Panc1 (cell line): ENCODE measurements at regions not wholly inside any gene's neighbourhood (a gene's known extent, or its start where the extent isn't known, plus 50 kb on each side); places are given as distances from the start of the nearest gene placed in this dataset.

Experiments
- ATAC-seq: fragments of 200-7000 bp; cut with Tn5 transposase; 2 replicates; pipeline ENCODE4 v1.9.1; 2020; ENCODE audit warnings: mild to moderate bottlenecking, moderate library complexity
- BruUV-seq: library from RNA; stranded (reverse); fragments of 400-500 nt; replicated peaks from 2 replicates; lab custom pipeline; 2021; lab: Mats Ljungman, UMichigan
- CTCF ChIA-PET: fragments of 300-600 bp; sonication (Branson Sonifier 250); formaldehyde crosslinking; loops from one replicate; lab custom pipeline; 2022; ENCODE audit warnings: antibody characterized with exemption; lab: Charles Lee
- POLR2A ChIA-PET: fragments of 300-600 bp; sonication (Branson Sonifier 250); formaldehyde crosslinking; loops from one replicate; lab custom pipeline; 2022; ENCODE audit warnings: antibody characterized with exemption; lab: Charles Lee
- DNase-seq: peaks from one replicate; pipeline ENCODE4 v3.0.0-alpha.2; 2010; ENCODE audit warnings: low read depth, low spot score
- H3K27ac ChIP-seq: 2 replicates; pipeline ENCODE4 v1.5.1; 2011; ENCODE audit warnings: mild to moderate bottlenecking, low read length, inconsistent platforms
- H3K27me3 ChIP-seq: fragments of 200-500 bp; sonication (Bioruptor generic); 2 replicates; pipeline ENCODE4 v1.6.0; 2014; ENCODE audit warnings: low read length, inconsistent platforms; ENCODE audit not compliant: control insufficient read depth, insufficient read depth
- H3K36me3 ChIP-seq: fragments of 200-500 bp; sonication (Bioruptor generic); 2 replicates; pipeline ENCODE4 v1.5.1; 2014; ENCODE audit warnings: inconsistent platforms, mild to moderate bottlenecking, low read length, moderate library complexity; ENCODE audit not compliant: control insufficient read depth, insufficient read depth
- H3K4me1 ChIP-seq: 2 replicates; pipeline ENCODE4 v1.5.1; 2011; ENCODE audit warnings: inconsistent platforms, mild to moderate bottlenecking, low read length, moderate library complexity; ENCODE audit not compliant: control insufficient read depth, insufficient read depth
- H3K4me3 ChIP-seq, 2 experiments: 2 replicates each; pipeline ENCODE4 v1.5.1; 2011 to 2012; ENCODE audit warnings: low read depth in 2 of 2, low read length in 2 of 2, mild to moderate bottlenecking in 2 of 2, inconsistent platforms in 1 of 2, moderate library complexity in 1 of 2
- H3K9me3 ChIP-seq: fragments of 200-500 bp; sonication (Bioruptor generic); 2 replicates; pipeline ENCODE4 v1.5.1; 2014; ENCODE audit warnings: low read depth, mild to moderate bottlenecking, inconsistent platforms, low read length, moderate library complexity; ENCODE audit not compliant: control insufficient read depth, insufficient read depth
- POLR2AphosphoS5 ChIP-seq: IDR thresholded peaks from 2 replicates; pipeline ENCODE4 v1.6.1; 2012; ENCODE audit warnings: mild to moderate bottlenecking, low read depth, low read length, moderate library complexity
- SIN3A ChIP-seq: IDR thresholded peaks from 2 replicates; pipeline ENCODE4 v1.6.1; 2012; ENCODE audit warnings: low read depth, mild to moderate bottlenecking, low read length, moderate library complexity, borderline replicate concordance; ENCODE audit not compliant: insufficient read depth
- TCF7L2 ChIP-seq: IDR thresholded peaks from 2 replicates; pipeline ENCODE4 v1.6.1; 2011; ENCODE audit warnings: mild to moderate bottlenecking, low read depth, low read length, inconsistent platforms
- in situ Hi-C: cut with HindIII; loops from 2 replicates; pipeline ENCODE4 v1.10.0; 2016; ENCODE audit warnings: low sequenced_read_pairs, low pct_unique_long_range_greater_than_20kb
- intact Hi-C: fragments of 100-400 bp; cut with micrococcal nuclease; formaldehyde crosslinking; loops from one replicate; pipeline ENCODE4 v1.10.0; 2022; ENCODE audit not compliant: unreplicated experiment
- TF ChIP-seq, protein P1 (sequence below), 2 experiments: IDR thresholded peaks; 2 replicates each; pipeline ENCODE4 v1.6.1; 2011 to 2012; ENCODE audit warnings: low read depth in 2 of 2, control low read depth in 1 of 2, low read length in 1 of 2, mild to moderate bottlenecking in 1 of 2, moderate library complexity in 1 of 2; ENCODE audit not compliant: insufficient read depth in 1 of 2
- TF ChIP-seq, protein P2 (sequence below): fragments of 450-650 bp; IDR thresholded peaks from 2 replicates; pipeline ENCODE4 v1.5.1; 2017; ENCODE audit warnings: mild to moderate bottlenecking

DNA sequence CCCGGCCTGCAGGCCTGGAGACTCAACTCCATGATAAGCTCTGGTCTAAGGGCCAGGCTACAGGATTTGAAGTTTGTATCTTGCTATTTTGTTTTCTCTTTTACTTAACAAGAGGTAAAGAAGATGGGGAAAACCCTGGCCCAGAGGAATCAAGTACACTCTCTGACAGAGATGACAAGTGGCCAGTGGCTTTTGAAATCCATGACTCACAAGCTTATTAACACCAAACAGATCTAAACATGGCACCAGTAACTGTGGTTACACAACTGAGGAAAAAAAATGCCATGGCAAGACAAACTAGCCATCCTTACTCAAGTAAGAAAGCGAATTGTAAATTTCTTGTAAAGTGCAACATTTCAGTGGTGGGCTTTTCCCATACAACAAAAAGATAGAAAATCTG is 72.6 kb upstream of the SERTM1 start:
- POLR2A ChIA-PET = no interaction called here
- H3K27me3 ChIP-seq = no peaks in the 10 kb centered on the region
- no TSS peak for BruUV-seq
- in situ Hi-C loops = no loop called here
- no peaks in the 10 kb centered on the region for H3K4me1 ChIP-seq
- no peak for TF ChIP-seq SIN3A
- no peak for TF ChIP-seq TCF7L2
- TF ChIP-seq, protein P1, sequence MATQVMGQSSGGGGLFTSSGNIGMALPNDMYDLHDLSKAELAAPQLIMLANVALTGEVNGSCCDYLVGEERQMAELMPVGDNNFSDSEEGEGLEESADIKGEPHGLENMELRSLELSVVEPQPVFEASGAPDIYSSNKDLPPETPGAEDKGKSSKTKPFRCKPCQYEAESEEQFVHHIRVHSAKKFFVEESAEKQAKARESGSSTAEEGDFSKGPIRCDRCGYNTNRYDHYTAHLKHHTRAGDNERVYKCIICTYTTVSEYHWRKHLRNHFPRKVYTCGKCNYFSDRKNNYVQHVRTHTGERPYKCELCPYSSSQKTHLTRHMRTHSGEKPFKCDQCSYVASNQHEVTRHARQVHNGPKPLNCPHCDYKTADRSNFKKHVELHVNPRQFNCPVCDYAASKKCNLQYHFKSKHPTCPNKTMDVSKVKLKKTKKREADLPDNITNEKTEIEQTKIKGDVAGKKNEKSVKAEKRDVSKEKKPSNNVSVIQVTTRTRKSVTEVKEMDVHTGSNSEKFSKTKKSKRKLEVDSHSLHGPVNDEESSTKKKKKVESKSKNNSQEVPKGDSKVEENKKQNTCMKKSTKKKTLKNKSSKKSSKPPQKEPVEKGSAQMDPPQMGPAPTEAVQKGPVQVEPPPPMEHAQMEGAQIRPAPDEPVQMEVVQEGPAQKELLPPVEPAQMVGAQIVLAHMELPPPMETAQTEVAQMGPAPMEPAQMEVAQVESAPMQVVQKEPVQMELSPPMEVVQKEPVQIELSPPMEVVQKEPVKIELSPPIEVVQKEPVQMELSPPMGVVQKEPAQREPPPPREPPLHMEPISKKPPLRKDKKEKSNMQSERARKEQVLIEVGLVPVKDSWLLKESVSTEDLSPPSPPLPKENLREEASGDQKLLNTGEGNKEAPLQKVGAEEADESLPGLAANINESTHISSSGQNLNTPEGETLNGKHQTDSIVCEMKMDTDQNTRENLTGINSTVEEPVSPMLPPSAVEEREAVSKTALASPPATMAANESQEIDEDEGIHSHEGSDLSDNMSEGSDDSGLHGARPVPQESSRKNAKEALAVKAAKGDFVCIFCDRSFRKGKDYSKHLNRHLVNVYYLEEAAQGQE (IDR thresholded peaks at IDR 0.05; ENCODE audit: insufficient read depth in 1 of 2, low read depth in 2 of 2, low read length in 1 of 2) = no peak
- no peak for TF ChIP-seq POLR2AphosphoS5
- TF ChIP-seq, protein P2, sequence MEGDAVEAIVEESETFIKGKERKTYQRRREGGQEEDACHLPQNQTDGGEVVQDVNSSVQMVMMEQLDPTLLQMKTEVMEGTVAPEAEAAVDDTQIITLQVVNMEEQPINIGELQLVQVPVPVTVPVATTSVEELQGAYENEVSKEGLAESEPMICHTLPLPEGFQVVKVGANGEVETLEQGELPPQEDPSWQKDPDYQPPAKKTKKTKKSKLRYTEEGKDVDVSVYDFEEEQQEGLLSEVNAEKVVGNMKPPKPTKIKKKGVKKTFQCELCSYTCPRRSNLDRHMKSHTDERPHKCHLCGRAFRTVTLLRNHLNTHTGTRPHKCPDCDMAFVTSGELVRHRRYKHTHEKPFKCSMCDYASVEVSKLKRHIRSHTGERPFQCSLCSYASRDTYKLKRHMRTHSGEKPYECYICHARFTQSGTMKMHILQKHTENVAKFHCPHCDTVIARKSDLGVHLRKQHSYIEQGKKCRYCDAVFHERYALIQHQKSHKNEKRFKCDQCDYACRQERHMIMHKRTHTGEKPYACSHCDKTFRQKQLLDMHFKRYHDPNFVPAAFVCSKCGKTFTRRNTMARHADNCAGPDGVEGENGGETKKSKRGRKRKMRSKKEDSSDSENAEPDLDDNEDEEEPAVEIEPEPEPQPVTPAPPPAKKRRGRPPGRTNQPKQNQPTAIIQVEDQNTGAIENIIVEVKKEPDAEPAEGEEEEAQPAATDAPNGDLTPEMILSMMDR = no peak
- no peaks in the 10 kb centered on the region for H3K9me3 ChIP-seq
- no peaks in the 10 kb centered on the region for H3K36me3 ChIP-seq
- CTCF ChIA-PET = no interaction called here
- DNase-seq = no peak
- no peak for ATAC-seq
- H3K27ac ChIP-seq = no peak overlapping the region
- intact Hi-C loops = no loop called here
- H3K4me3 ChIP-seq = no peak overlapping the region

DNA sequence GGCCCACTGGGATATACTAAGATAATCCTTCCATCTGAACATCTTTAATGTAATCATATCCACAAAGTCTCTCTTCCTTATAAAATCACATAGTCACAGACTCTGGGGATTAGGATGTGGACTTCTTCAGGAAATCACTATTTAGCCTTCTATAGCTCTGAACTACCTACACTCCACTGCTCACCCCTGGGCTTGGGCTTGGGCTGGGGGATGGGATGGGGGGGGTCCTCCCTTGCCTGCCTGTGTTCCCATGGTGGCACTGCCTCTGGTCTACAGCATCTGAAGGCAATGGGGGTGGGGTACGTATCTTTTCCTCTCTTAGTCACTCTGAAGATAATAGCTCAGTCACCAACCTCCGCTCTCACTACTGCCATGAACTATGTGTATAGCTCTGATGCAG is 67.8 kb upstream of the SERTM1 start:
- H3K9me3 ChIP-seq = no peaks in the 10 kb centered on the region
- CTCF ChIA-PET = no interaction called here
- no peaks in the 10 kb centered on the region for H3K36me3 ChIP-seq
- H3K27me3 ChIP-seq = no peaks in the 10 kb centered on the region
- BruUV-seq = no TSS peak
- DNase-seq (no peak), ATAC-seq (no peak)
- no peak overlapping the region for H3K27ac ChIP-seq
- in situ Hi-C loops = no loop called here
- no peak overlapping the region for H3K4me3 ChIP-seq
- TF ChIP-seq, protein P1 (IDR thresholded peaks at IDR 0.05; ENCODE audit: insufficient read depth in 1 of 2, low read depth in 2 of 2, low read length in 1 of 2) = no peak
- no peak for TF ChIP-seq SIN3A
- TF ChIP-seq, protein P2 = no peak
- TF ChIP-seq POLR2AphosphoS5 = no peak
- no peak for TF ChIP-seq TCF7L2
- POLR2A ChIA-PET = no interaction called here
- intact Hi-C loops = no loop called here
- H3K4me1 ChIP-seq = no peaks in the 10 kb centered on the region
